ENCODE measurements at regions not wholly inside any gene's neighbourhood (a gene's known extent, or its start where the extent isn't known, plus 50 kb on each side); places are given as distances from the start of the nearest gene placed in this dataset.

- TF ChIP-seq CTCF (IDR thresholded peaks at IDR 0.05) (no peak), ZFX (IDR thresholded peaks at IDR 0.05; ENCODE audit: borderline replicate concordance) (no peak)
Observed at GRCh38 chr5:133830281-133830680, 138.1 kb downstream of the C5orf15 start.
